ENCODE measurements at regions not wholly inside any gene's neighbourhood (a gene's known extent, or its start where the extent isn't known, plus 50 kb on each side); places are given as distances from the start of the nearest gene placed in this dataset.

- TF ChIP-seq POLR2AphosphoS5 (IDR thresholded peaks at IDR 0.05; ENCODE audit: low read depth, low read length) (no peak), FOXP2 (optimal IDR thresholded peaks at IDR 0.05; ENCODE audit: borderline replicate concordance, extremely low read depth, extremely low read length, insufficient read depth) (no peak), TAF1 (IDR thresholded peaks at IDR 0.05; ENCODE audit: borderline replicate concordance, insufficient read depth, low read length) (no peak), SIN3A (IDR thresholded peaks at IDR 0.05; ENCODE audit: borderline replicate concordance, insufficient read depth, low read length) (no peak)
- TF ChIP-seq, protein P1, sequence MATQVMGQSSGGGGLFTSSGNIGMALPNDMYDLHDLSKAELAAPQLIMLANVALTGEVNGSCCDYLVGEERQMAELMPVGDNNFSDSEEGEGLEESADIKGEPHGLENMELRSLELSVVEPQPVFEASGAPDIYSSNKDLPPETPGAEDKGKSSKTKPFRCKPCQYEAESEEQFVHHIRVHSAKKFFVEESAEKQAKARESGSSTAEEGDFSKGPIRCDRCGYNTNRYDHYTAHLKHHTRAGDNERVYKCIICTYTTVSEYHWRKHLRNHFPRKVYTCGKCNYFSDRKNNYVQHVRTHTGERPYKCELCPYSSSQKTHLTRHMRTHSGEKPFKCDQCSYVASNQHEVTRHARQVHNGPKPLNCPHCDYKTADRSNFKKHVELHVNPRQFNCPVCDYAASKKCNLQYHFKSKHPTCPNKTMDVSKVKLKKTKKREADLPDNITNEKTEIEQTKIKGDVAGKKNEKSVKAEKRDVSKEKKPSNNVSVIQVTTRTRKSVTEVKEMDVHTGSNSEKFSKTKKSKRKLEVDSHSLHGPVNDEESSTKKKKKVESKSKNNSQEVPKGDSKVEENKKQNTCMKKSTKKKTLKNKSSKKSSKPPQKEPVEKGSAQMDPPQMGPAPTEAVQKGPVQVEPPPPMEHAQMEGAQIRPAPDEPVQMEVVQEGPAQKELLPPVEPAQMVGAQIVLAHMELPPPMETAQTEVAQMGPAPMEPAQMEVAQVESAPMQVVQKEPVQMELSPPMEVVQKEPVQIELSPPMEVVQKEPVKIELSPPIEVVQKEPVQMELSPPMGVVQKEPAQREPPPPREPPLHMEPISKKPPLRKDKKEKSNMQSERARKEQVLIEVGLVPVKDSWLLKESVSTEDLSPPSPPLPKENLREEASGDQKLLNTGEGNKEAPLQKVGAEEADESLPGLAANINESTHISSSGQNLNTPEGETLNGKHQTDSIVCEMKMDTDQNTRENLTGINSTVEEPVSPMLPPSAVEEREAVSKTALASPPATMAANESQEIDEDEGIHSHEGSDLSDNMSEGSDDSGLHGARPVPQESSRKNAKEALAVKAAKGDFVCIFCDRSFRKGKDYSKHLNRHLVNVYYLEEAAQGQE (IDR thresholded peaks at IDR 0.05; ENCODE audit: insufficient read depth in 1 of 2, low read depth in 2 of 2, low read length in 2 of 2): no peak
Observed at GRCh38 chr5:8647111-8647510, 778.2 kb downstream of the MTRR start.

DNA sequence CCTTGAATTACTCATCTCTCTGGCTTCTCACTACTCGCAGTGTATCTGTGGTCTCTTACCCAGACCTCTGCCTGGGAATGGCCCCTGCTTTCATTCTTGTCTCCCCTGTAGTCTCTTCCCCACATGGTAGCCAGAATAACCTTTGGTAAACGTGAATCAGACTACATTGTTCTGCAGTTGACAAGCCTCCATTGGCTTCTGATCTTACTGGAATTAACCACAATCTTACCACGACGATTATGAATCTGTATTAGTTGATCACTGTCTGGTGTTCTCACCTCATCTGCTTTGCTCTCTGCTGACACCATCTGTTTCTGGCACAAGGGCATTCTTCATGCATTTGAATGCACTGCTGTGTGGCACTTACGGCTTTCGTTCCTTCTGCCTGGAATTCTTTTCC, 781.2 kb downstream of the MTRR start:
- TF ChIP-seq, protein P1 (IDR thresholded peaks at IDR 0.05; ENCODE audit: insufficient read depth in 1 of 2, low read depth in 2 of 2, low read length in 2 of 2): no peak
- no peak for TF ChIP-seq TAF1 (IDR thresholded peaks at IDR 0.05; ENCODE audit: borderline replicate concordance, insufficient read depth, low read length)
- no peak for TF ChIP-seq FOXP2 (optimal IDR thresholded peaks at IDR 0.05; ENCODE audit: borderline replicate concordance, extremely low read depth, extremely low read length, insufficient read depth)
- no peak for TF ChIP-seq SIN3A (IDR thresholded peaks at IDR 0.05; ENCODE audit: borderline replicate concordance, insufficient read depth, low read length)
- TF ChIP-seq POLR2AphosphoS5 (IDR thresholded peaks at IDR 0.05; ENCODE audit: low read depth, low read length): no peak

GRCh38 chr5:8660133-8660893, 791.4 kb downstream of the MTRR start:
- TF ChIP-seq SIN3A (IDR thresholded peaks at IDR 0.05; ENCODE audit: borderline replicate concordance, insufficient read depth, low read length): no peak
- no peak for TF ChIP-seq FOXP2 (optimal IDR thresholded peaks at IDR 0.05; ENCODE audit: borderline replicate concordance, extremely low read depth, extremely low read length, insufficient read depth)
- no peak for TF ChIP-seq TAF1 (IDR thresholded peaks at IDR 0.05; ENCODE audit: borderline replicate concordance, insufficient read depth, low read length)
- no peak for TF ChIP-seq POLR2AphosphoS5 (IDR thresholded peaks at IDR 0.05; ENCODE audit: low read depth, low read length)
- TF ChIP-seq, protein P1 (IDR thresholded peaks at IDR 0.05; ENCODE audit: insufficient read depth in 1 of 2, low read depth in 2 of 2, low read length in 2 of 2): no peak

- TF ChIP-seq, protein P1 (IDR thresholded peaks at IDR 0.05; ENCODE audit: insufficient read depth in 1 of 2, low read depth in 2 of 2, low read length in 2 of 2): no peak
- no peak for TF ChIP-seq POLR2AphosphoS5 (IDR thresholded peaks at IDR 0.05; ENCODE audit: low read depth, low read length)
- no peak for TF ChIP-seq TAF1 (IDR thresholded peaks at IDR 0.05; ENCODE audit: borderline replicate concordance, insufficient read depth, low read length)
- TF ChIP-seq SIN3A (IDR thresholded peaks at IDR 0.05; ENCODE audit: borderline replicate concordance, insufficient read depth, low read length): no peak
- TF ChIP-seq FOXP2 (optimal IDR thresholded peaks at IDR 0.05; ENCODE audit: borderline replicate concordance, extremely low read depth, extremely low read length, insufficient read depth): no peak
Observed at GRCh38 chr5:8663374-8663773, 794.4 kb downstream of the MTRR start.

Measured in PFSK-1 (cell line).